Astrocyte of the cerebellum (primary cell): ENCODE measurements at regions not wholly inside any gene's neighbourhood (a gene's known extent, or its start where the extent isn't known, plus 50 kb on each side); places are given as distances from the start of the nearest gene placed in this dataset.

Experiments
- DNase-seq: peaks from one replicate; pipeline ENCODE4 v3.0.0-alpha.2; 2011; ENCODE audit warnings: low read depth
- H3K4me3 ChIP-seq: 2 replicates; pipeline ENCODE4 v1.5.1; 2011; ENCODE audit warnings: mild to moderate bottlenecking, low read depth, low read length, moderate library complexity
- CTCF ChIP-seq: IDR thresholded peaks from 2 replicates; pipeline ENCODE4 v1.5.1; 2012; ENCODE audit warnings: low read length, low read depth, moderate library complexity, mild to moderate bottlenecking; ENCODE audit errors: missing control alignments
- in situ Hi-C: cut with HindIII; loops from 2 replicates; pipeline ENCODE4 v1.10.0; 2017; ENCODE audit warnings: low sequenced_read_pairs

GRCh38 chr18:46414863-46415262 is 242.2 kb downstream of the LOXHD1 start:
- H3K4me3 ChIP-seq, result no peak overlapping the region
- TF ChIP-seq CTCF, result no peak
- in situ Hi-C loops, result no loop called here
- DNase-seq, result no peak

- no peak overlapping the region for H3K4me3 ChIP-seq
- no peak for TF ChIP-seq CTCF
- DNase-seq, result no peak
- in situ Hi-C loops, result no loop called here
These were observed 241.3 kb downstream of the LOXHD1 start for GRCh38 chr18:46415532-46416252.

- DNase-seq, result no peak
- in situ Hi-C loops, result no loop called here
- no peak overlapping the region for H3K4me3 ChIP-seq
- TF ChIP-seq CTCF, result no peak
These were observed 240.0 kb downstream of the LOXHD1 start for GRCh38 chr18:46416706-46417638.

- H3K4me3 ChIP-seq, result no peak overlapping the region
- in situ Hi-C loops, result no loop called here
- no peak for TF ChIP-seq CTCF
- DNase-seq, result no peak
These were observed 238.3 kb downstream of the LOXHD1 start for GRCh38 chr18:46418663-46419260.

GRCh38 chr18:46419391-46420141 is 237.5 kb downstream of the LOXHD1 start:
- in situ Hi-C loops, result no loop called here
- H3K4me3 ChIP-seq, result no peak overlapping the region
- no peak for DNase-seq
- TF ChIP-seq CTCF, result no peak
